ENCODE measurements at regions not wholly inside any gene's neighbourhood (a gene's known extent, or its start where the extent isn't known, plus 50 kb on each side); places are given as distances from the start of the nearest gene placed in this dataset.

DNA sequence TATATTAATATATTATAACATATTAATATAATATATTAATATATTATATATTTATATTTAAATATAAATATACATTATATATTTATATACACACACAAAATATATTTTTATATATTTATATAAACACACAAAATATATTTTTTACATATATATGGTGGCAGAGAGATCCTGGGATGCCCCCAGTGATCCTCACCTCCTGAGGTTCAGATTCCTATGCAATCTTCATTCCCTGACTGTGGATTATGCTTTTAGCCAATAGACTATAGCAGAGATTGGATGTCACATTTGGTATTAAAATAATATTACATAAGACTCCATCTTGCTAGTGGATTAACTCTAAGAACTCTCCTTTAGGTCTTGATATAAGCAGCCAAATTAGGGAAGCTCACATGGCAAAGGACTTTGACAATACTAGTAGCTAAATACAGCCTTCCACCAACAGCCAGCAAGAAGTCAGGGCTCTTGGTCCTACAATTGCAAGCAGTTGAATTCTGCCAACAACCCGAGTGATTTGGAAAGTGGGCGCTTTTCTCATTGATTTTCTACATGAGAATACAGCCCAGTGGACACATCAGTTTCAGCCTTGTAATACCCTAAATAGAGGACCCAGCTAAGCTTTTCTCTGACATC lies 681.0 kb downstream of the C6orf118 start:
- no peak for TF ChIP-seq EZH2 (IDR thresholded peaks at IDR 0.05; ENCODE audit: low read length)
- TF ChIP-seq, protein P1, sequence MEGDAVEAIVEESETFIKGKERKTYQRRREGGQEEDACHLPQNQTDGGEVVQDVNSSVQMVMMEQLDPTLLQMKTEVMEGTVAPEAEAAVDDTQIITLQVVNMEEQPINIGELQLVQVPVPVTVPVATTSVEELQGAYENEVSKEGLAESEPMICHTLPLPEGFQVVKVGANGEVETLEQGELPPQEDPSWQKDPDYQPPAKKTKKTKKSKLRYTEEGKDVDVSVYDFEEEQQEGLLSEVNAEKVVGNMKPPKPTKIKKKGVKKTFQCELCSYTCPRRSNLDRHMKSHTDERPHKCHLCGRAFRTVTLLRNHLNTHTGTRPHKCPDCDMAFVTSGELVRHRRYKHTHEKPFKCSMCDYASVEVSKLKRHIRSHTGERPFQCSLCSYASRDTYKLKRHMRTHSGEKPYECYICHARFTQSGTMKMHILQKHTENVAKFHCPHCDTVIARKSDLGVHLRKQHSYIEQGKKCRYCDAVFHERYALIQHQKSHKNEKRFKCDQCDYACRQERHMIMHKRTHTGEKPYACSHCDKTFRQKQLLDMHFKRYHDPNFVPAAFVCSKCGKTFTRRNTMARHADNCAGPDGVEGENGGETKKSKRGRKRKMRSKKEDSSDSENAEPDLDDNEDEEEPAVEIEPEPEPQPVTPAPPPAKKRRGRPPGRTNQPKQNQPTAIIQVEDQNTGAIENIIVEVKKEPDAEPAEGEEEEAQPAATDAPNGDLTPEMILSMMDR (optimal IDR thresholded peaks at IDR 0.05 in 1 of 3, IDR thresholded peaks at IDR 0.05 in 1 of 3, conservative IDR thresholded peaks at IDR 0.05 in 1 of 3; ENCODE audit: extremely low read depth in 1 of 3, insufficient read depth in 2 of 3, low read length in 3 of 3), result no peak

Data from keratinocyte (primary cell).